HG03196 (cell line): ENCODE measurements at regions not wholly inside any gene's neighbourhood (a gene's known extent, or its start where the extent isn't known, plus 50 kb on each side); places are given as distances from the start of the nearest gene placed in this dataset.

Experiments used
- ATAC-seq: cut with Tn5 transposase; IDR thresholded peaks from one replicate; pipeline ENCODE4 v1.9.1; 2021; ENCODE audit not compliant: unreplicated experiment

- ATAC-seq: no peak
These were observed 254.6 kb downstream of the UACA start for GRCh38 chr15:70508561-70509281.

- ATAC-seq: no peak
These were observed 255.5 kb downstream of the UACA start for GRCh38 chr15:70507772-70508371.

- no peak for ATAC-seq
These were observed 257.1 kb downstream of the UACA start for GRCh38 chr15:70505936-70506912.

- peak; percentile 30 for ATAC-seq
These were observed 257.9 kb downstream of the UACA start for GRCh38 chr15:70505411-70505919.

- no peak for ATAC-seq
These were observed 258.4 kb downstream of the UACA start for GRCh38 chr15:70504988-70505387.

- ATAC-seq: peak; percentile 53
These were observed 258.9 kb downstream of the UACA start for GRCh38 chr15:70504299-70504951.

GRCh38 chr15:70503798-70504298, 259.5 kb downstream of the UACA start:
- ATAC-seq: no peak

- peak; percentile 35 for ATAC-seq
These were observed 260.1 kb downstream of the UACA start for GRCh38 chr15:70503073-70503745.

- no peak for ATAC-seq
These were observed 260.8 kb downstream of the UACA start for GRCh38 chr15:70502529-70502928.

GRCh38 chr15:70501849-70502248, 261.5 kb downstream of the UACA start:
- no peak for ATAC-seq

GRCh38 chr15:70501121-70501727, 262.1 kb downstream of the UACA start:
- ATAC-seq: no peak

- no peak for ATAC-seq
These were observed 263.6 kb downstream of the UACA start for GRCh38 chr15:70499791-70500190.

GRCh38 chr15:70498096-70498626, 265.2 kb downstream of the UACA start:
- ATAC-seq: no peak

GRCh38 chr15:70497661-70498060, 265.7 kb downstream of the UACA start:
- ATAC-seq: no peak

- ATAC-seq: no peak
These were observed 267.3 kb downstream of the UACA start for GRCh38 chr15:70495991-70496599.

- ATAC-seq: no peak
These were observed 268.3 kb downstream of the UACA start for GRCh38 chr15:70494852-70495571.

GRCh38 chr15:70494517-70494851, 268.9 kb downstream of the UACA start:
- no peak for ATAC-seq

- no peak for ATAC-seq
These were observed 269.4 kb downstream of the UACA start for GRCh38 chr15:70493787-70494516.
